ENCODE measurements at regions not wholly inside any gene's neighbourhood (a gene's known extent, or its start where the extent isn't known, plus 50 kb on each side); places are given as distances from the start of the nearest gene placed in this dataset.
"Not testable (repeated sequence)": the region's sequence is repeated elsewhere in the genome, so short reads cannot be mapped to it uniquely, and the experiment has no call there.

GRCh38 chr18:41871229-41872000 lies 83.6 kb upstream of the PIK3C3 start:
- peaks cover 4% of the 10 kb centered on the region for H3K4me1 ChIP-seq (ENCODE audit: control insufficient read depth, insufficient read depth, low read length)
- H3K9me3 ChIP-seq (ENCODE audit: control insufficient read depth, insufficient read depth, low read length), result no peaks in the 10 kb centered on the region
- H3K36me3 ChIP-seq (ENCODE audit: control insufficient read depth, insufficient read depth, low read length), result no peaks in the 10 kb centered on the region
- no peak overlapping the region for H3K4me3 ChIP-seq (ENCODE audit: low read depth, low read length)
- H3K27ac ChIP-seq (ENCODE audit: low read depth, low read length), result no peak overlapping the region
- WGBS (ENCODE audit: insufficient coverage), result 100% methylated on average over 2 of the region's 7 CpGs
- DNase-seq (ENCODE audit: low read depth in 4 of 6, low spot score in 6 of 6), result no peak
- no peaks in the 10 kb centered on the region for H3K27me3 ChIP-seq (ENCODE audit: control insufficient read depth, insufficient read depth, low read length)

- no peak for DNase-seq (ENCODE audit: low read depth in 4 of 6, low spot score in 6 of 6)
- Histone ChIP-seq H3K9me3 (ENCODE audit: control insufficient read depth, insufficient read depth, low read length) (no peaks in the 10 kb centered on the region), H3K4me3 (ENCODE audit: low read depth, low read length) (no peak overlapping the region), H3K27me3 (ENCODE audit: control insufficient read depth, insufficient read depth, low read length) (no peaks in the 10 kb centered on the region), H3K36me3 (ENCODE audit: control insufficient read depth, insufficient read depth, low read length) (no peaks in the 10 kb centered on the region), H3K27ac (ENCODE audit: low read depth, low read length) (no peak overlapping the region), H3K4me1 (ENCODE audit: control insufficient read depth, insufficient read depth, low read length) (peaks cover 4% of the 10 kb centered on the region)
Observed at GRCh38 chr18:41870817-41871216, 84.2 kb upstream of the PIK3C3 start.

GRCh38 chr18:41870191-41870590 lies 84.8 kb upstream of the PIK3C3 start:
- DNase-seq (ENCODE audit: low read depth in 4 of 6, low spot score in 6 of 6), result no peak
- H3K27ac ChIP-seq (ENCODE audit: low read depth, low read length), result no peak overlapping the region
- H3K4me3 ChIP-seq (ENCODE audit: low read depth, low read length), result no peak overlapping the region
- peaks cover 4% of the 10 kb centered on the region for H3K4me1 ChIP-seq (ENCODE audit: control insufficient read depth, insufficient read depth, low read length)
- WGBS (ENCODE audit: insufficient coverage), result 80% methylated on average over 1 of the region's 2 CpGs
- H3K36me3 ChIP-seq (ENCODE audit: control insufficient read depth, insufficient read depth, low read length), result no peaks in the 10 kb centered on the region
- no peaks in the 10 kb centered on the region for H3K27me3 ChIP-seq (ENCODE audit: control insufficient read depth, insufficient read depth, low read length)
- H3K9me3 ChIP-seq (ENCODE audit: control insufficient read depth, insufficient read depth, low read length), result no peaks in the 10 kb centered on the region

- H3K27ac ChIP-seq (ENCODE audit: low read depth, low read length); H3K4me3 ChIP-seq (ENCODE audit: low read depth, low read length); H3K4me1 ChIP-seq (ENCODE audit: control insufficient read depth, insufficient read depth, low read length); H3K36me3 ChIP-seq (ENCODE audit: control insufficient read depth, insufficient read depth, low read length); H3K27me3 ChIP-seq (ENCODE audit: control insufficient read depth, insufficient read depth, low read length); DNase-seq (ENCODE audit: low read depth in 4 of 6, low spot score in 6 of 6); H3K9me3 ChIP-seq (ENCODE audit: control insufficient read depth, insufficient read depth, low read length): not testable (repeated sequence)
- WGBS (ENCODE audit: insufficient coverage), result 87% methylated on average over 11 of the region's 27 CpGs
Observed at GRCh38 chr18:41865796-41866195, 89.2 kb upstream of the PIK3C3 start.

GRCh38 chr18:41864216-41864615 lies 90.8 kb upstream of the PIK3C3 start:
- DNase-seq (ENCODE audit: low read depth in 4 of 6, low spot score in 6 of 6), result no peak
- no CpG with 5 or more reads among the region's 3 CpGs for WGBS (ENCODE audit: insufficient coverage)
- Histone ChIP-seq H3K9me3 (ENCODE audit: control insufficient read depth, insufficient read depth, low read length) (no peaks in the 10 kb centered on the region), H3K27me3 (ENCODE audit: control insufficient read depth, insufficient read depth, low read length) (no peaks in the 10 kb centered on the region), H3K4me1 (ENCODE audit: control insufficient read depth, insufficient read depth, low read length) (peaks cover 4% of the 10 kb centered on the region), H3K4me3 (ENCODE audit: low read depth, low read length) (no peak overlapping the region), H3K27ac (ENCODE audit: low read depth, low read length) (no peak overlapping the region), H3K36me3 (ENCODE audit: control insufficient read depth, insufficient read depth, low read length) (no peaks in the 10 kb centered on the region)

GRCh38 chr18:41862921-41863320 lies 92.1 kb upstream of the PIK3C3 start:
- Histone ChIP-seq H3K27ac (ENCODE audit: low read depth, low read length) (no peak overlapping the region), H3K4me3 (ENCODE audit: low read depth, low read length) (no peak overlapping the region), H3K9me3 (ENCODE audit: control insufficient read depth, insufficient read depth, low read length) (no peaks in the 10 kb centered on the region), H3K27me3 (ENCODE audit: control insufficient read depth, insufficient read depth, low read length) (no peaks in the 10 kb centered on the region), H3K36me3 (ENCODE audit: control insufficient read depth, insufficient read depth, low read length) (no peaks in the 10 kb centered on the region), H3K4me1 (ENCODE audit: control insufficient read depth, insufficient read depth, low read length) (no peaks in the 10 kb centered on the region)
- no peak for DNase-seq (ENCODE audit: low read depth in 4 of 6, low spot score in 6 of 6)

- DNase-seq (ENCODE audit: low read depth in 4 of 6, low spot score in 6 of 6), result peak in 2 of 6 donors; percentile 10 to 76
- Histone ChIP-seq H3K9me3 (ENCODE audit: control insufficient read depth, insufficient read depth, low read length) (no peaks in the 10 kb centered on the region), H3K4me1 (ENCODE audit: control insufficient read depth, insufficient read depth, low read length) (no peaks in the 10 kb centered on the region), H3K36me3 (ENCODE audit: control insufficient read depth, insufficient read depth, low read length) (no peaks in the 10 kb centered on the region), H3K27ac (ENCODE audit: low read depth, low read length) (no peak overlapping the region), H3K27me3 (ENCODE audit: control insufficient read depth, insufficient read depth, low read length) (no peaks in the 10 kb centered on the region), H3K4me3 (ENCODE audit: low read depth, low read length) (no peak overlapping the region)
- WGBS (ENCODE audit: insufficient coverage), result 25% methylated on average over 2 of the region's 2 CpGs
Observed at GRCh38 chr18:41860987-41861386, 94.0 kb upstream of the PIK3C3 start.

GRCh38 chr18:41858761-41859555 lies 96.1 kb upstream of the PIK3C3 start:
- no CpG with 5 or more reads among the region's 2 CpGs for WGBS (ENCODE audit: insufficient coverage)
- no peaks in the 10 kb centered on the region for H3K9me3 ChIP-seq (ENCODE audit: control insufficient read depth, insufficient read depth, low read length)
- no peak overlapping the region for H3K27ac ChIP-seq (ENCODE audit: low read depth, low read length)
- no peak for DNase-seq (ENCODE audit: low read depth in 4 of 6, low spot score in 6 of 6)
- H3K4me1 ChIP-seq (ENCODE audit: control insufficient read depth, insufficient read depth, low read length), result no peaks in the 10 kb centered on the region
- no peaks in the 10 kb centered on the region for H3K27me3 ChIP-seq (ENCODE audit: control insufficient read depth, insufficient read depth, low read length)
- no peaks in the 10 kb centered on the region for H3K36me3 ChIP-seq (ENCODE audit: control insufficient read depth, insufficient read depth, low read length)
- H3K4me3 ChIP-seq (ENCODE audit: low read depth, low read length), result no peak overlapping the region

- H3K36me3 ChIP-seq (ENCODE audit: control insufficient read depth, insufficient read depth, low read length), result no peaks in the 10 kb centered on the region
- H3K4me1 ChIP-seq (ENCODE audit: control insufficient read depth, insufficient read depth, low read length), result no peaks in the 10 kb centered on the region
- H3K27me3 ChIP-seq (ENCODE audit: control insufficient read depth, insufficient read depth, low read length), result no peaks in the 10 kb centered on the region
- no peak for DNase-seq (ENCODE audit: low read depth in 4 of 6, low spot score in 6 of 6)
- H3K4me3 ChIP-seq (ENCODE audit: low read depth, low read length), result no peak overlapping the region
- H3K27ac ChIP-seq (ENCODE audit: low read depth, low read length), result no peak overlapping the region
- WGBS (ENCODE audit: insufficient coverage), result no CpG with 5 or more reads among the region's 1 CpG
- no peaks in the 10 kb centered on the region for H3K9me3 ChIP-seq (ENCODE audit: control insufficient read depth, insufficient read depth, low read length)
Observed at GRCh38 chr18:41853280-41853679, 101.8 kb upstream of the PIK3C3 start.

- no peak for DNase-seq (ENCODE audit: low read depth in 4 of 6, low spot score in 6 of 6)
- Histone ChIP-seq H3K36me3 (ENCODE audit: control insufficient read depth, insufficient read depth, low read length) (no peaks in the 10 kb centered on the region), H3K4me1 (ENCODE audit: control insufficient read depth, insufficient read depth, low read length) (no peaks in the 10 kb centered on the region), H3K4me3 (ENCODE audit: low read depth, low read length) (no peak overlapping the region), H3K9me3 (ENCODE audit: control insufficient read depth, insufficient read depth, low read length) (no peaks in the 10 kb centered on the region), H3K27me3 (ENCODE audit: control insufficient read depth, insufficient read depth, low read length) (no peaks in the 10 kb centered on the region), H3K27ac (ENCODE audit: low read depth, low read length) (no peak overlapping the region)
- WGBS (ENCODE audit: insufficient coverage), result 80% methylated on average over 1 of the region's 2 CpGs
Observed at GRCh38 chr18:41850781-41851180, 104.3 kb upstream of the PIK3C3 start.
